Peyer's patch (tissue), 4 donors: ENCODE measurements at regions not wholly inside any gene's neighbourhood (a gene's known extent, or its start where the extent isn't known, plus 50 kb on each side); places are given as distances from the start of the nearest gene placed in this dataset.
"Not testable (repeated sequence)": the region's sequence is repeated elsewhere in the genome, so short reads cannot be mapped to it uniquely, and the experiment has no call there.

Source experiments
- DNase-seq, 3 donors: peaks; one replicate each; pipeline ENCODE4 v3.0.0-alpha.2; 2017 to 2019
- H3K27ac ChIP-seq, 4 donors: fragments of 200-600 bp; sonication (generic); one replicate each; pipeline ENCODE4 v1.5.1; 2016 to 2019
- H3K27me3 ChIP-seq, 2 donors: fragments of 200-600 bp; sonication (generic); one replicate each; pipeline ENCODE4 v1.5.1; 2019
- H3K36me3 ChIP-seq, 3 donors: fragments of 200-600 bp; sonication (generic); one replicate each; pipeline ENCODE4 v1.5.1; 2016 to 2019
- H3K4me1 ChIP-seq, 4 donors: fragments of 200-600 bp; sonication (generic); one replicate each; pipeline ENCODE4 v1.5.1; 2016 to 2019
- H3K4me3 ChIP-seq, 4 donors: fragments of 200-600 bp; sonication (generic); 1 replicate in 3 of 4; 2 replicates in 1 of 4; pipeline ENCODE4 v1.5.1; 2016 to 2019; ENCODE audit warnings: mild to moderate bottlenecking in 1 of 4
- H3K9me3 ChIP-seq, 4 donors: fragments of 200-600 bp; sonication (generic); one replicate each; pipeline ENCODE4 v1.5.1; 2016 to 2019; ENCODE audit warnings: mild to moderate bottlenecking in 1 of 4
- POLR2A ChIP-seq, 2 donors: fragments of 450-650 bp; IDR thresholded peaks; one replicate each; pipeline ENCODE4 v1.5.1; 2017; ENCODE audit warnings: antibody characterized with exemption in 2 of 2, mild to moderate bottlenecking in 2 of 2, moderate library complexity in 2 of 2
- TF ChIP-seq, protein P1 (sequence below), 6 experiments: fragments of 450-650 bp in 4 of 6; fragments of 200-600 bp in 2 of 6; sonication (generic) in 1 of 6; IDR thresholded peaks; one replicate each; pipeline ENCODE4 v1.5.1; 2017 to 2019; ENCODE audit warnings: antibody characterized with exemption in 6 of 6, mild to moderate bottlenecking in 3 of 6, moderate library complexity in 1 of 6

DNA sequence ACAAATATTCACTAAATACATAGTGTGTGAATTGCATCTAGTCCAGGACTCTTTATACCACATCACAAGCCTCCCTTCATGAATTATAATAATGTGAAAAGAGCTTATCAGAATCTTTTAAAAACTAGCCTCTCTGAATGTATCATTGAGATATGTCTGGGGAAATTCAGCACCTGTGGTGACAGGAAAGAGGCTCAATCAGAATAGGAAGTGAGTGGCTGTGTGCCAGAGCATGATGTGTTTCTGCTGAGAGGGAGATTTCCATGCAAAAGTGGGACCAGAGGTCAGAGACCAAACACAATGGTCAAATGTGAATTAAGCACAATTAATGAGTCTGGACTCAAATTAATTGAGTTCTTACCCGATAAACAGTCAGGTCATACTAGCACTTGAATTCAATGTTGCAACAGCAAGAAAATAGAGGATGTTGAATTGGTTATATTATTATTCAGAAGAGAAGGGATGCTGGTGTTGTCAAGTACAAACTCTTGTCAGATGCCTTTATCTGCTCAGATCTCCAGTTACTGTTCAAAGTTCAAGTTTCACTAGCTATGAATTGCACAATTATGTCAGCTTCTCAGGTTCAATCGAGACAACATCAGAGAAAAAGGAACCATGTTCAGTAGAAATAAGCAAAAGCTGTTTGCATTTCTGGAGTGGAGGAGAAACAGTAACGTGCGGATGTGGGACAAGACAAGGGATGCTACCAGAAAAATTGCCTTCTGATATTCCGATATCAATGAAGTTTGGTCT, 226.2 kb downstream of the ZNF326 start:
- Histone ChIP-seq H3K4me3 (no peak overlapping the region), H3K9me3 (peaks cover 0 to 4% (median 2%) of the 10 kb centered on the region in 4 donors), H3K27ac (no peak overlapping the region), H3K4me1 (peaks cover 0 to 12% (median 1%) of the 10 kb centered on the region in 4 donors), H3K36me3 (no peaks in the 10 kb centered on the region), H3K27me3 (no peaks in the 10 kb centered on the region)
- TF ChIP-seq, protein P1, sequence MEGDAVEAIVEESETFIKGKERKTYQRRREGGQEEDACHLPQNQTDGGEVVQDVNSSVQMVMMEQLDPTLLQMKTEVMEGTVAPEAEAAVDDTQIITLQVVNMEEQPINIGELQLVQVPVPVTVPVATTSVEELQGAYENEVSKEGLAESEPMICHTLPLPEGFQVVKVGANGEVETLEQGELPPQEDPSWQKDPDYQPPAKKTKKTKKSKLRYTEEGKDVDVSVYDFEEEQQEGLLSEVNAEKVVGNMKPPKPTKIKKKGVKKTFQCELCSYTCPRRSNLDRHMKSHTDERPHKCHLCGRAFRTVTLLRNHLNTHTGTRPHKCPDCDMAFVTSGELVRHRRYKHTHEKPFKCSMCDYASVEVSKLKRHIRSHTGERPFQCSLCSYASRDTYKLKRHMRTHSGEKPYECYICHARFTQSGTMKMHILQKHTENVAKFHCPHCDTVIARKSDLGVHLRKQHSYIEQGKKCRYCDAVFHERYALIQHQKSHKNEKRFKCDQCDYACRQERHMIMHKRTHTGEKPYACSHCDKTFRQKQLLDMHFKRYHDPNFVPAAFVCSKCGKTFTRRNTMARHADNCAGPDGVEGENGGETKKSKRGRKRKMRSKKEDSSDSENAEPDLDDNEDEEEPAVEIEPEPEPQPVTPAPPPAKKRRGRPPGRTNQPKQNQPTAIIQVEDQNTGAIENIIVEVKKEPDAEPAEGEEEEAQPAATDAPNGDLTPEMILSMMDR (IDR thresholded peaks at IDR 0.05) = no peak
- TF ChIP-seq POLR2A (IDR thresholded peaks at IDR 0.05) = no peak
- no peak for DNase-seq

DNA sequence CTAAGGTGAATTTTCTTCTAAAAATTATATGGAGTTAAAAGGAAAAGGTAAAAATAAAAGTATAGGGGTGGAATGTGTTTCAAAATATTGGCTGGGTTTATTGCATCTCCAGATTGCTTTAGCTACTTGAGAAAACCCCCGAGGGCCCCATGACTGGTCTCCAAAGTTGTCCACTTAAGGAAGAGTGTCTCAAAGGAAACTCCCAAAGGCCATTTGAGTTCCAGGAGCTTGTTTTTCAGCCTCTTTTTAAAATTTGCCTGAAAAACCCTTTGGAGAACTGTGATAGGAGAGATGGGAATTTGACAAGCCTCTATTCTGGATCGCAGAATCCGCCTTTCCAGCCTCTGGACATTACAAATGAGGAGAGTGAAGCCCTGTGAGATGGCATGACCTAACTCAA, 225.6 kb downstream of the ZNF326 start:
- TF ChIP-seq, protein P1 (IDR thresholded peaks at IDR 0.05) = no peak
- no peak for TF ChIP-seq POLR2A (IDR thresholded peaks at IDR 0.05)
- peaks cover 0 to 3% (median 2%) of the 10 kb centered on the region in 4 donors for H3K9me3 ChIP-seq
- H3K4me3 ChIP-seq = no peak overlapping the region
- no peak for DNase-seq
- no peak overlapping the region for H3K27ac ChIP-seq
- H3K36me3 ChIP-seq = no peaks in the 10 kb centered on the region
- H3K4me1 ChIP-seq = peaks cover 0 to 12% (median 1%) of the 10 kb centered on the region in 4 donors
- H3K27me3 ChIP-seq = no peaks in the 10 kb centered on the region

DNA sequence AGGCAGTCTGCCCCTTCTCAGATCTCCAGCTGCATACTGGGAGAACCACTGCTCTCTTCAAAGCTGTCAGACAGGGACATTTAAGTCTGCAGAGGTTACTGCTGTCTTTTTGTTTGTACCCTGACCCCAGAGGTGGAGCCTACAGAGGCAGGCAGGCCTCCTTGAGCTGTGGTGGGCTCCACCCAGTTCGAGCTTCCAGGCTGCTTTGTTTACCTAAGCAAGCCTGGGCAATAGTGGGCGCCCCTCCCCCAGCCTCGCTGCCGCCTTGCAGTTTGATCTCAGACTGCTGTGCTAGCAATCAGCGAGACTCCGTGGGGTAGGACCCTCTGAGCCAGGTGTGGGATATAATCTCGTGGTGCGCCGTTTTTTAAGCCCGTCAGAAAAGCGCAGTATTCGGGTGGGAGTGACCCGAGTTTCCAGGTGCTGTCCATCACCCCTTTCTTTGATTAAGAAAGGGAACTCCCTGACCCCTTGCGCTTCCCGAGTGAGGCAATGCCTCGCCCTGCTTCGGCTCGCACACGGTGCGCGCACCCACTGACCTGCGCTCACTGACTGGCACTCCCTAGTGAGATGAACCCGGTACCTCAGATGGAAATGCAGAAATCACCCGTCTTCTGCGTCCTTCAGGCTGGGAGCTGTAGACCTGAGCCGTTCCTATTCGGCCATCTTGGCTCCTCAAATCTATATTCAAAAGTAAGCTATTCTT, 224.4 kb downstream of the ZNF326 start:
- peak in 2 of 3 donors; percentile 53 to 54 for DNase-seq
- not testable (repeated sequence) for H3K27me3 ChIP-seq, H3K9me3 ChIP-seq, H3K27ac ChIP-seq, H3K36me3 ChIP-seq
- Histone ChIP-seq H3K4me3 (peak overlapping the region in 2 of 4 donors; percentile 17 to 38), H3K4me1 (peaks cover 0 to 12% (median 1%) of the 10 kb centered on the region in 4 donors)

DNA sequence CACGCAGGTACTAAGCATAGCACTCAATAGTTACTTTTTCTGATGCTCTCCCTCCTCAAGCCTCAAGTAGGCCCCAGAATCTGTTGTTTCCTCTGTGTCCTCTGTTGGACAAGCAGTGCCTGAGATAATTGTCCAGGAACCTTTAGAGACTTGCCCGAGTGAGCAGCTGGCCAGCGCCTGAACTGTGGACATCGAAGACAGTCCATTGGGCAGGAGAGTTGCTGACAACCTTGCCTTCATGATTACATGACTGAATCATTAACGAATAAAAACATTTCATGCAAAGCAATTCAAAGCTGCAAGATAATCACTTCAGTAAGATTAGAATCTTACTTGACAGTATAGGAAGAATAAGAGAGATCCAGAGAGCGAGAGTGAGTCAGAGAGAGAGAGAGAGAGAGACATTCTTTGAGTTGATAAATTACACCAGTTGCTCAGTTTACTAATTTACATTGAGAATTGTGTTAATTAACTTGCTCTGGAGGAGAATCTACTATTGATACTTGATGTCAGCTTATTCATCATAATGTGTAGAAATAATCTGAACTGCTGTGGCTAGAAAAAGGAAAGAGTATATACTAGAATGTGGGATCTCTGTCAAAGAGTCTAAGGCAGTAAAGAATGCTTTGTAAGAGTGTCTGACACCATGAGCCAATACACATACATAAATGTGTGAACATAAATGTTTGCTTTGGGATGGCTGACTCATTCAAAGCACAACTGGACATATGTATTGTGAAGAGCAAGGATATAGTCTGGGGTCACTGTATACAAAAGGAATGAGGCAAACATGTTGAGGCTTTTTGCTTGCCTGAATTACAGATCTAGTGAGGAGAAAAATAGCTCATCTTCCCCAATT, 216.0 kb downstream of the ZNF326 start:
- no peaks in the 10 kb centered on the region for H3K4me1 ChIP-seq
- TF ChIP-seq, protein P1 (IDR thresholded peaks at IDR 0.05) = no peak
- no peak for TF ChIP-seq POLR2A (IDR thresholded peaks at IDR 0.05)
- H3K4me3 ChIP-seq = no peak overlapping the region
- H3K27ac ChIP-seq = no peak overlapping the region
- no peak for DNase-seq
- no peaks in the 10 kb centered on the region for H3K9me3 ChIP-seq
- H3K27me3 ChIP-seq = no peaks in the 10 kb centered on the region
- H3K36me3 ChIP-seq = no peaks in the 10 kb centered on the region

DNA sequence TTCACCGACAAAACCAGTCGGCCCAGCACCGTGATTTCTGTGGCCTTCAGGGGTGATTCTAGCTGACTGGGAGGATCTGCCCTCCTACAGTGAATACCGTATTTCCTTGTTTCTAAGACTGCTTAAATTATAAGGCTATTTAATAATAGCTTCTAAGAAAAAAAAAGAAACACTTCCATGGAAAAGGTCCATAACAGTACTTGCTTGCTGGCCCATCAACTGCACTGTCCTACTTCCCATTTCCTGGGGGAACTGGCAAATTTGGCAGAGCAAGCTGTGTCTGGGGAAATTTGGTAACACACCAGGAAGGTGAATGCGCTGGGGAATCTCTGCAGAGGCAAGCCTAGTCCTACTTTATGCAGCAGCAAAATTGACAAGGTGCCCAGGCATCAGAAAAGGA, 214.0 kb downstream of the ZNF326 start:
- Histone ChIP-seq H3K4me1 (no peaks in the 10 kb centered on the region), H3K27ac (no peak overlapping the region), H3K4me3 (no peak overlapping the region), H3K9me3 (no peaks in the 10 kb centered on the region), H3K36me3 (no peaks in the 10 kb centered on the region), H3K27me3 (no peaks in the 10 kb centered on the region)
- no peak for DNase-seq
- TF ChIP-seq, protein P1 (IDR thresholded peaks at IDR 0.05) = no peak
- no peak for TF ChIP-seq POLR2A (IDR thresholded peaks at IDR 0.05)
